ENCODE measurements at regions not wholly inside any gene's neighbourhood (a gene's known extent, or its start where the extent isn't known, plus 50 kb on each side); places are given as distances from the start of the nearest gene placed in this dataset.

DNA sequence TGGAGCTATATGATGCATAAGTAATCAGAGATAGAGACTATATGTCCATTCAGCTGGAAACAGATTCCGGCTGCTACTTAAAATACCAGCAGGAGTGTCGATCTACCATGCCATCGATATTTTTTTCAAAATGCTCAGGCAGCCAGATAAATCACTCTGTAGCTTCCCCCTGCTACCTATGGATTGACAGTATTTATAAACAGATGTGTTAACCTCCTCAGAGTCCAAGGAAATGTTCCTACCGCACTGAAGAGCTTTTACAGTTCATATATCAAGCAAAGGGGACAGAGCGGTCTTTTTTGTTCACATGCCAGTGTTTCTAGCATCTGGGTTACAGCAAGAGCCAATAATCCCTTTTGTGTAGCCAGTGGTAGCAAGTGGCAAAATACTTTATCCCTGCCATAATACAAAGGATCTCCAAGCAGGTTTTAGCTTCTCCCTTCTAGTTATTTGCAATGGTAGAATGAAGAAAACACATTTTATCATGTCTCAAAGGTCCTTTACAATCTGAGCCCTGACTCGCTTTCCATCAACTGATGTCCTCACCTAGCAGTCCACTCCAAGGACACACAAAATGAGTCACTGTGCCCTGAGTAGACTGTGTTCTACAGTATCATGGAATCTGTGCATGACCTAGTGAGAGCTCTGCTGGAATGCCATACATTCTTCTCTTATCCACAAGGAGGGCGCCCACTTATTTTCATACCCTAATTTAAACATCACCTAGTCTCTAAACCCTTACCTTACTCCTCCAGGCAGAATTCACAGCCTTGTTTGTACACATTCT, 507.0 kb downstream of the TBL1XR1 start:
- H3K4me3 Mint-ChIP-seq (ENCODE audit: unreplicated experiment), result no peak overlapping the region
- no peak overlapping the region for H3K27ac Mint-ChIP-seq (ENCODE audit: unreplicated experiment)
- H3K27me3 Mint-ChIP-seq (ENCODE audit: unreplicated experiment), result no peaks in the 10 kb centered on the region
- TF ChIP-seq, protein P1, sequence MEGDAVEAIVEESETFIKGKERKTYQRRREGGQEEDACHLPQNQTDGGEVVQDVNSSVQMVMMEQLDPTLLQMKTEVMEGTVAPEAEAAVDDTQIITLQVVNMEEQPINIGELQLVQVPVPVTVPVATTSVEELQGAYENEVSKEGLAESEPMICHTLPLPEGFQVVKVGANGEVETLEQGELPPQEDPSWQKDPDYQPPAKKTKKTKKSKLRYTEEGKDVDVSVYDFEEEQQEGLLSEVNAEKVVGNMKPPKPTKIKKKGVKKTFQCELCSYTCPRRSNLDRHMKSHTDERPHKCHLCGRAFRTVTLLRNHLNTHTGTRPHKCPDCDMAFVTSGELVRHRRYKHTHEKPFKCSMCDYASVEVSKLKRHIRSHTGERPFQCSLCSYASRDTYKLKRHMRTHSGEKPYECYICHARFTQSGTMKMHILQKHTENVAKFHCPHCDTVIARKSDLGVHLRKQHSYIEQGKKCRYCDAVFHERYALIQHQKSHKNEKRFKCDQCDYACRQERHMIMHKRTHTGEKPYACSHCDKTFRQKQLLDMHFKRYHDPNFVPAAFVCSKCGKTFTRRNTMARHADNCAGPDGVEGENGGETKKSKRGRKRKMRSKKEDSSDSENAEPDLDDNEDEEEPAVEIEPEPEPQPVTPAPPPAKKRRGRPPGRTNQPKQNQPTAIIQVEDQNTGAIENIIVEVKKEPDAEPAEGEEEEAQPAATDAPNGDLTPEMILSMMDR (IDR thresholded peaks at IDR 0.05; ENCODE audit: partially characterized antibody, unreplicated experiment), result no peak
- peaks cover 24% of the 10 kb centered on the region for H3K4me1 Mint-ChIP-seq (ENCODE audit: low read depth, unreplicated experiment)
- no peak for DNase-seq
- no peaks in the 10 kb centered on the region for H3K9me3 Mint-ChIP-seq (ENCODE audit: unreplicated experiment)
- H3K36me3 Mint-ChIP-seq (ENCODE audit: unreplicated experiment), result no peaks in the 10 kb centered on the region

- Mint-ChIP-seq H3K27me3 (ENCODE audit: unreplicated experiment) (no peaks in the 10 kb centered on the region), H3K4me1 (ENCODE audit: low read depth, unreplicated experiment) (peaks cover 17% of the 10 kb centered on the region), H3K4me3 (ENCODE audit: unreplicated experiment) (no peak overlapping the region), H3K36me3 (ENCODE audit: unreplicated experiment) (no peaks in the 10 kb centered on the region), H3K9me3 (ENCODE audit: unreplicated experiment) (peaks cover 2% of the 10 kb centered on the region), H3K27ac (ENCODE audit: unreplicated experiment) (no peak overlapping the region)
- TF ChIP-seq, protein P1 (IDR thresholded peaks at IDR 0.05; ENCODE audit: partially characterized antibody, unreplicated experiment), result no peak
- no peak for DNase-seq
Measured at GRCh38 chr3:176687754-176688153, 509.5 kb downstream of the TBL1XR1 start.

GRCh38 chr3:176683382-176683781, 513.9 kb downstream of the TBL1XR1 start:
- DNase-seq, result no peak
- no peaks in the 10 kb centered on the region for H3K4me1 Mint-ChIP-seq (ENCODE audit: low read depth, unreplicated experiment)
- no peak overlapping the region for H3K27ac Mint-ChIP-seq (ENCODE audit: unreplicated experiment)
- TF ChIP-seq, protein P1 (IDR thresholded peaks at IDR 0.05; ENCODE audit: partially characterized antibody, unreplicated experiment), result no peak
- no peaks in the 10 kb centered on the region for H3K36me3 Mint-ChIP-seq (ENCODE audit: unreplicated experiment)
- peaks cover 2% of the 10 kb centered on the region for H3K9me3 Mint-ChIP-seq (ENCODE audit: unreplicated experiment)
- H3K27me3 Mint-ChIP-seq (ENCODE audit: unreplicated experiment), result no peaks in the 10 kb centered on the region
- no peak overlapping the region for H3K4me3 Mint-ChIP-seq (ENCODE audit: unreplicated experiment)

DNA sequence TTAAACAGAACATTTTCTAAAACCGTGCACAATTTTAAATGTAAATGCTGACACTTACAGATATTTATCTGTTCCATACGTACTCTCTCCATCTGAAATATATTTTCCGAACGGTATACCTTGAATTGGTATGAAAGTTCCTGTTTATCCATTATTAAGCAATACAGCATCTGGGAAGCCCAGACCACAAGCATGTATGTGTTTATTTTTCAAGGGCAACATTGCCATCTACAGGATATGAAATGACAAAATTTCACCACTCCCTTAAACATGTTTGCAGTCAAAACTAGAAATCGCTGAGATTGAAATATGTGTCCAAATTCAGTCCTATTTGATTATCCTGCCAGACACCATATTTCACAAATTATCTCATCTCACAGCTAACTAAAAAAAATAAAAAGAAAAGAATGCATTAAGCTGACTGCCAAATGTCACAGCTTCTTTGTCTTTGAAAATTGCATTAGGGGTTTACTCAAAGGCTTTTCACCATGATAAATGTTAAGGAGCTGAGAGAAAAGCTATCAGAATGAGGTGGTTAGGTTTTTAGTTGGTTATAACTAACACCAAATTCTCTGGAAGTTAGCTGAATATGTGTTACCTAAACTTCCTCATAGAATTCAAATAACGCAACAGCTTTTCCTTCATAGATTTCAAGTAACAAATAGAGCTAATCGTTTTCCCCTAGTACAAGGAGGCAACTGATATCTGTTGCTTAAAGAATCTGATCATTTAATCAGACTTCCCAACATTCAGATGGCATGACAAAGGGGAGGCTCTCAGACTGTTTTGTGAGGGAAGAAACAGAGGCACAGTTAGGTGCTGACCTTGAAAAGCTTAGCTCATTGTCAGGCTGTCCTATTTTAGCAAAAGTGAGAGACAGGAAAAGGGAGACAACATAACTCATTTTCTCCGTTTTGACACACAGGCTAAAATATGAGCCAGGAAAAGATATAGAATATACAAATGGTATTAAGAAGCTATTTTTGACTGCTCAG, 533.1 kb downstream of the TBL1XR1 start:
- Mint-ChIP-seq H3K4me1 (ENCODE audit: low read depth, unreplicated experiment) (peaks cover 7% of the 10 kb centered on the region), H3K36me3 (ENCODE audit: unreplicated experiment) (peaks cover 5% of the 10 kb centered on the region), H3K27ac (ENCODE audit: unreplicated experiment) (peak overlapping the region; percentile 12), H3K9me3 (ENCODE audit: unreplicated experiment) (peaks cover 2% of the 10 kb centered on the region), H3K27me3 (ENCODE audit: unreplicated experiment) (no peaks in the 10 kb centered on the region), H3K4me3 (ENCODE audit: unreplicated experiment) (no peak overlapping the region)
- TF ChIP-seq, protein P1 (IDR thresholded peaks at IDR 0.05; ENCODE audit: partially characterized antibody, unreplicated experiment), result peak; percentile 43
- DNase-seq, result no peak

Measured in glutamatergic neuron (in vitro differentiated cells).